ENCODE measurements at regions not wholly inside any gene's neighbourhood (a gene's known extent, or its start where the extent isn't known, plus 50 kb on each side); places are given as distances from the start of the nearest gene placed in this dataset.

DNA sequence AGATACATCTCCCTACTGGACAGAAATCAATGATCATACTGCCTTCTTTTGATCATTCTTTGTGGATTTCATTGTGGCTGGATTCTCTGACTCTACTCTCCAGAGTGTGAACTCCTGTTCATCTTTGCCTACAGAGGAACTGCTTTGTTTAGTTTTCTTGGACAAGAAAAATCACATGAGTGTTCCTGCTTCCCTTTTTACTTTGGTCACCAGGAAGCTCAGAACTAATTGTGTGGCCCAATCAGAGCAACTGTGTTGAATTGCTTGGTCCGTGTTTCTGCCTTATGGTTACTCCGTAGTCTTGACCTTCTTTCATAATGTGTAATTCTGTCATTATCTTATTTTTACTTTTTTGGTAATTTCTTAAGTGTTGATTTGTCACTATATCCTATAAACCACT, 97.0 kb downstream of the MAF start:
- TF ChIP-seq, protein P1, sequence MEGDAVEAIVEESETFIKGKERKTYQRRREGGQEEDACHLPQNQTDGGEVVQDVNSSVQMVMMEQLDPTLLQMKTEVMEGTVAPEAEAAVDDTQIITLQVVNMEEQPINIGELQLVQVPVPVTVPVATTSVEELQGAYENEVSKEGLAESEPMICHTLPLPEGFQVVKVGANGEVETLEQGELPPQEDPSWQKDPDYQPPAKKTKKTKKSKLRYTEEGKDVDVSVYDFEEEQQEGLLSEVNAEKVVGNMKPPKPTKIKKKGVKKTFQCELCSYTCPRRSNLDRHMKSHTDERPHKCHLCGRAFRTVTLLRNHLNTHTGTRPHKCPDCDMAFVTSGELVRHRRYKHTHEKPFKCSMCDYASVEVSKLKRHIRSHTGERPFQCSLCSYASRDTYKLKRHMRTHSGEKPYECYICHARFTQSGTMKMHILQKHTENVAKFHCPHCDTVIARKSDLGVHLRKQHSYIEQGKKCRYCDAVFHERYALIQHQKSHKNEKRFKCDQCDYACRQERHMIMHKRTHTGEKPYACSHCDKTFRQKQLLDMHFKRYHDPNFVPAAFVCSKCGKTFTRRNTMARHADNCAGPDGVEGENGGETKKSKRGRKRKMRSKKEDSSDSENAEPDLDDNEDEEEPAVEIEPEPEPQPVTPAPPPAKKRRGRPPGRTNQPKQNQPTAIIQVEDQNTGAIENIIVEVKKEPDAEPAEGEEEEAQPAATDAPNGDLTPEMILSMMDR (IDR thresholded peaks at IDR 0.05; ENCODE audit: borderline replicate concordance, extremely low read depth, low read length, poor library complexity, severe bottlenecking), result no peak
- no peak for TF ChIP-seq EZH2 (IDR thresholded peaks at IDR 0.05; ENCODE audit: borderline replicate concordance, low read depth, low read length, severe bottlenecking)

All from DND-41 (cell line).